ENCODE measurements at regions not wholly inside any gene's neighbourhood (a gene's known extent, or its start where the extent isn't known, plus 50 kb on each side); places are given as distances from the start of the nearest gene placed in this dataset.
"Not testable (repeated sequence)": the region's sequence is repeated elsewhere in the genome, so short reads cannot be mapped to it uniquely, and the experiment has no call there.

DNA sequence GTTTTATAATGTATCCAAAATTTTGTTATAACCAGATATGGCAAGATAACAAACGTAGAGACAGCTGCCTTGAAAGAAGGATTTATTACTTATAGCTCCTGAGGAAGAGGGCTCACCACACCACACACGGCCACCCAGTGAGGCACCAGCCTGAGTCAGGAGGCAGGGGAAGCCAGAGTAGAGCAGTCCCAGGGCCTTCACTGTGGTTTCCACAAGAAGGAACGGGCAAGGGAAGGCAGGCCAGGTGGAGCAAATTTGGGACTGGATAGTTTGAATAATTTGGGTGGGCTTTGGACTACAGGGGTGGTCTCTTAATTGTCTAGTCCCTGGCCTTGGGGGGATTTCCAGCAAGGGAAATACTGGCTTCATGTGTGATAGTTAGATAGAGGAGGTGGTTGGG is 72.5 kb downstream of the RRAGC start:
- DNase-seq (ENCODE audit: low read depth), result no peak

DNA sequence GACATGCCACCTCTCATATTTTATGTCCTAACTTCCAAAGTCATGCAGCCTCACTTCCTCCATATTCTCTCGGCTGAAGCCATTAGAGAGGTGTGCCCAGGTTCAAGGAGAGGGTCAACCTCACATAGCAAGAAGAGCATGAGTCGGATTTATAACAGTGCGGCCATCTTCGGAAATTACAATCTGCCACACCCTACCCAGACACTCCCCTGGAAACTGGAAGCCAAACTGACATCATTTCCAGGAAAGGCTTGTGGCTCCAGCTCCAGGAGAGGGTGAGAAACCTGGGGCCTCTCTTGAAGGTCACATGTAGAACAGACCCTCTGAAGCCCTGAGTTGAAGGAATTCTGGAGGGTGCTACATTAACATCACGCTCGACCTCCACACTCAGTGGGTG is 73.5 kb downstream of the RRAGC start:
- no peak for DNase-seq (ENCODE audit: low read depth)

DNA sequence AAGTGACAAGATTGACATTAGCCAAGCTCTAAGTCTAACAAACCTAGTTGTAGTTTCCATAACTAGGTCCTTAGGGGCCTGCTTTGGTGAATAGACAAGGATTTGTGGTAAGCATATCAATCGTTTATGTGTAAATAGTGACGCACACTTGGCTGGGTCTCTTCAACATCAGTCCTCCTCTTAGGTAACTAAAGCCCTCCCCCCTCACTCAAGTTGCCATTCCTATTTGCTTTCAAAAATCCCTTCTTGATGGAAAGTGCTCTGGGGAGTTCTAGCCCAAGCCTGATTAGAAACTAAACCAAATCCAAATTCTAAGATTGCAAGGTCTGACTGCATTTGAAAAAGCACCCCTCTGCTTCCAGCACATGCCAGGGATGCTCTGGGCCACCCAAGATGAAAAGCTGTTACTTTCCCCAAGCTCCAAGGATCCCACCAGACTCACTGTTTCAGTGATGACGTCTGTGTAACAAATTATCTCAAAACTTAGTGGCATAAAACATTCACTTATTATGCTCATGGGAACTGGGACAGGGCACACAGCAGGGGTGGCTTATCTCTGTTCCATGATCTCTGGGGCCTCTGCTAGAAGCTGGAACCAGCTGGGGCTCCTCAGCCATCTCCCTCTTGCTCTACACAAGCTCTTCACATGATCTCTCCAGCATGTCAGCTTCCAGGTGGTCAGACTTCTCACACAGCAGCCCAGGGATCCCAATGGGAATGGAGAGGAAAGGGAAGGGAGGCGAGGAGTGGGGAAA is 74.1 kb downstream of the RRAGC start:
- DNase-seq (ENCODE audit: low read depth), result no peak

DNA sequence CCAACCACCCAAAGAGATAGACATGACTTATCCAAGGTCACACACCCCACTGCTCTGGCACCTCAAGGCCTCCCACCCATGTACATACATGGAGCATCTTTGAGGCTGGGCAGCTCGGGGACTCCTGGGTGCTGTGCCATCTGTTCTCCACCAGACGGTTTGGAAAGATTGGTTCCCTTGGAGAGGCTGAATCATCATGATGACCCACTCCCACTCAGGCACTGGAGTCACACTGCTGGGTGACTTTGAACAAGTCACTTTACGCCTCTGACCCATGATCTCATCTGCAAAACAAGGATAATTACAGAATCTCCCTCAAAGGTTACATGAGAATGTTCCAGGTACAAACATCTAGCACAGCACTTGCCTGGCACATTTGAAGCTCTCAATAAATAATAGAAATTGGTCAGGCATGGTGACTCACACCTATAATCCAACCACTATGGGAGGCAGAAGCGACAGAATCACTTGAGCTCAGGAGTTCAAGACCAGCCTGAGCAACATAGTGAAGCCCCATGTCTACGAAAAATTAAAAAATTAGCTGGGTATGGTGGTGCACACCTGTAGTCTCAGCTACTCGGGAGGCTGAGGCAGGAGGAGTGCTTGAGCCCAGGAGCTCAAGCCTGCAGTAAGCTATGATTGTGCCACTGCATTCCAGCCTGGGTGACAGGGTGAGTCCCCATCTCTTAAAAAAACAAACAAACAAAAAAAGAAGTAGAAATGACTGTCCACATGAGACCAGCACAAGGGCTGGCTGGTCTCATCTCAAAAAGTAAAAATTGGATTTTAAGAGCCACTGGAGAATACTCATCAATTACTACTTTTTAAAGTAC is 74.9 kb downstream of the RRAGC start:
- no peak for DNase-seq (ENCODE audit: low read depth)

DNA sequence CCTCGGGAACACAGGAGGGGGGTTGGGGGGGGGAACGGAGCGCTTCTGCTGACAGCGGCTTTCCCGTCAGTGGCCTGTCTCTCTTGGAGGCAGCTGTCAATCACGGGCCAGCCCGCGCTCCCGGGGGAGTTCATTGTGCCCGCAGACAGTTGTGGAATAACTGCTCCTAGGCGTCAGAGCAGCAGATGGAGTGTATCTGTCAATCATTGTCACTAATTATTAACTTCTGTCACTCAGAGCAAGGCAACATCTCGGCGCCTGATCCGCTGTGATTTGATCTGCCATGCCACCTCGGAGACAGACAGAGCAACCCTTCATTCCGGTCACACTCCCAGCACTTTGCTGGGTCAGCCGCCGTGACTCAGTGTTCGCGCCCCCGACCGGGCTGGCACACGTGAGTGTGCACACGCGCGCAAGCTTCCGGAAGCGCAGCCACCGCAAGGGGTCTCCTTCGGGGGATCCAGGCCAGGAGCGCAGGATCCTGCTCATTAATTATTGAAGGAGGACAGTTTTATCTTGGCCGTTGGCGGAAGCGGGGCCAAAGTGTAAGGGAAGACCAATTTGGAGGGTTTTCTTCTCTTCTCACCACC is 75.8 kb downstream of the RRAGC start:
- DNase-seq (ENCODE audit: low read depth), result no peak

DNA sequence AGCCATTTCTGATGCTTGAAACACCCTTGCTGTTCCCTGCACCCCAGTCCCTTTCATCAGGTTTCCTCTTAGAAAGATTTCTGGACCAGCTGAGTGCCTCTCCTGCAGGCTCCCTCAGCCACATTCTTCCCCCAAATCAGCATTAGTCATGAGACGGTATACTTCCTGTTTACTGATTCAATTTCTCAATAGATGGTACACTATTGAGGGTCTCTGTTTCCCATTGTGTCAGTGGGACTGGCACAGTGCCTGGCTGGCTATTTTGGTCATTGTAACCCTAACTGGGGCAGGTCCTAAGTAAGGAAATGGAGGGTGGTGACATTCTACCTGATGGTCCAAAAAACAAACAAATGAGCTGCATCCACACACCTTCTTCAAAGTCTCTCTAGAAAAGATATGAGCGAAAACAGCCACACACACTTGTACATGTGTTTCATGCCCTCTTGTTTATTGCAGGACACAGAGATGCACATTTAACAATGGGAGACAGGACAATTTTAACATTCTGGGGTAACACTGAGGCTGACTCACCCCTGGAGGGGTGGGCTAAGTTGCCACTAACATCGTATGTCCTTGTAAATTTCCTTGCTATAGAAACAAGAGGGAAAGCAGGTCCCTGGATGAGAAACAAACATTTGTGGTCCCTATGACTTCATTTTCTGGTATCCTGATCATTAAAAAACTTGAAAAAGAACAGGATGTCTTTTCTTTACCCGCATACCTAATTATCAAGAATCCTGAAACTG is 77.5 kb downstream of the RRAGC start:
- no peak for DNase-seq (ENCODE audit: low read depth)

DNA sequence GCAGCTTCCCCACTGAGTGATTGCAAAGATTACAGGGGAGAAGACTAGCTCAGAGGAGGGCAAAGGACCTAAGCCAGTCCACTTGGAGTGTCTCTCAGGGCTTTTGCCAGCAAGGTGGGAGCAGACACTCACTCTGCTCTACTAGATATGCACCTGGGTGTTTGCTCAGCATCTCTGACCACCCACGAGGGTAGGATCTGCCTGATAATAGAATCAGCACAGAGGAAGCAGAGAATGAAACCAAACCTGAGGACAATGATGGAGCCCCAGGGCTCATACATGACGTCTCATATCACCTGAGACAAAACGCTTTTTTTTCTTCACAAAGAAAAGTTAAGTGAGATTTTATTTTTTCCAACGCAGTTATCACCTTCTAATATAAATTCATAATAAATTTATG is 79.4 kb downstream of the RRAGC start:
- DNase-seq (ENCODE audit: low read depth), result no peak

DNA sequence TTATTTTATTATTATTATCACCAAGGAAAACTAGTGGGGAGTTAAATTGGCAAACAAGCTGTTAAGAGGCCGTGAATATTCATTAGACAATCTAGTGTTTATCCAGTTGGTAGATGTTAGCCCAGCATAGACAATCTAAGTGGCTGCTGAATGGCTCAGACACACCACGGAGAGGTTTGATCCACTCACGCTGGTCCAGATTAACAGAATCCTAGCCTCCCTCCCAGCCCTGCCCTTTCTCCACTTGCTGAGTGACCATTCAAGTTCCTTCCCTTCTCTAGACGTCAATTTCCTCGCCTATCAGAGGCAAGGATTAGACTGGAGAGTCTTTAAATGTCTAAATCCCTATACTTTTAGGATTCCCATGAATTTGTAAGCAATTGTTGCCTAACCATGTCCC is 80.1 kb downstream of the RRAGC start:
- DNase-seq (ENCODE audit: low read depth), result no peak

DNA sequence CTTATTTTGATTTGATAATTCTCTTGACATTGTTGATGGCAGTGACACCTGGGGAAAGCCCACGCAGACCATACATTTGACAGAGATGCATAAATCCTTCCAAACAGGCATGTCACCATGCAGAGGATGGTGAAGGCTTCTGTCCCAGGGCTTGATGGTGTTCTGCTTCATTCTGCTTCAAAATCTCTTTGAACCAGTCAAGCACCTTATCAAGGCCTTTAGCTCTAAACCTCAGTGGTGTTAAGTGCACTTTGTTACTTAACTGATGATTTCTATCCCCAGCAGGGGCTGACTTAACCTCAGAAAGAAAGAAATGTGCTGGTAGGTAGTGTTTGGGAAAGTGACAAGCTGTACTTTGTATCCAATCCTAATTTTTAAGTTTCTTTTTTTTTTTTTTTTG is 81.1 kb downstream of the RRAGC start:
- DNase-seq (ENCODE audit: low read depth), result no peak

DNA sequence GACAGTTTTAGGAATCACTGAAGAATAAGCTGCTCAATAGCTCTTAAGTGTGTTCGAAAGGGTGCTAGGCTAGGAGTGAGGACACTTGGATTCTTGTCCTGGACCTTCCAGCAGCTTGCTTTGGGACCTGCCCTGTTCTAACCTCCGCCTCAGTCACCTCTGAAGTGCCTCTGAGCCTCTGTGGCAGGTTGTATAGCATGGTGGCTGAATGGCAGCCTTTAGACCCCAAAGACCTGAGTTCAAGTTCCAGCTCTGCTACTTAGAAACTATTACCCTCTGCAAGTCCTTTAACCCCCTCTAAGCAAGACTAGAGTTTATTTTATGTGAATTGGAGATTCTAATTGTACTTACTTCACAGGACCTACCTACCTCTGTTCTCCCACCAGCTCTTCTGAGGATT is 81.5 kb downstream of the RRAGC start:
- no peak for DNase-seq (ENCODE audit: low read depth)

DNA sequence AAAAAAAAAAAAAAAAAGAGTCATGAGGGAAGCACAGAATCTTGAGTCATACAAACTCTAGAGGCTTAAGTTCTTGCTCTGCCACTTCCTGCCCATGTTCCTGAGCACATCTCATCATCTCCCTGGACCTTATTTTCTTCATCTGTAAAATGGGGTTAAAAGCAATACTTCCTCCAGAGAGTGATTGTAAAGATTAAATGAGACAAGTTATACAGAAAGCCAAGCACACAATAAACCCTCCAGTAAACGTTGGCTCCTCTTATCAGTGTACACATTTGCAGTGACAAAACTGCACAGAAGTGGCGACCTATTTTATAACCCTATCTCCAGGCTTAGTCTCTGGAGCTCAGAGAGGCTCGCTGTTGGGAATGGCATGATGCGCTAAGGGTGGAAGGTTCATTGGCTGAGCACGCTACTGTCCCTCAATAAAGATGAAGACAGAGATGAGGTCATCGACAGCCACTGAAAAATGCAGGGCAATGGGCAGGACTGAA is 82.1 kb downstream of the RRAGC start:
- no peak for DNase-seq (ENCODE audit: low read depth)

DNA sequence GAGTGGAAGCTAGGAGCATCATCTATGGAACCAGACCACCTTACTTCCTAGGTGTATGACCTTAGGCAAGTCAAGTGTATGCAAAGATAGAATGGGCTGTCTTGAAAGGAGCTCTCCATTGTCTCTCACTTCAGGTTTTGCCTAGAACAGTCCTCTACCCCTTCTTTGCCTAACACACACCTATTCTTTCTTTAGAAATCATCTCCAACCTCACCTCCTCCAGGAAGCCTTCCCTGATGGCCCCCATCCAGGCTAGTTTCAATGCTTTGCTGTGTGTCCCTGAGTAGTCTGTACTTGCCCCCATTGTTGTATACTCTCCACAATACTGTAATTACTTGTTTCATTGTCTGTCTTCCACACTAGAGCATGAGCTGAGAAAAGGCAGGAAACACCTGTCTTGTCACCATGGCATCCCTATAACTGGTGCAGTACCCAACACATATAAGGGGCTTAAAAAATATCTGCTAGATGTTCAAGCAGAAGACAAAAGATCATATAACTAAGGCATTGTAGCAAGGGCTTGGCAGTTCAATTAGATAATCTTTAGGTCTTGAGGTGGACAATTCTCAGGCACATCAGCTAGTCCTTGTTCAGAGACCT is 83.0 kb downstream of the RRAGC start:
- DNase-seq (ENCODE audit: low read depth), result no peak

DNA sequence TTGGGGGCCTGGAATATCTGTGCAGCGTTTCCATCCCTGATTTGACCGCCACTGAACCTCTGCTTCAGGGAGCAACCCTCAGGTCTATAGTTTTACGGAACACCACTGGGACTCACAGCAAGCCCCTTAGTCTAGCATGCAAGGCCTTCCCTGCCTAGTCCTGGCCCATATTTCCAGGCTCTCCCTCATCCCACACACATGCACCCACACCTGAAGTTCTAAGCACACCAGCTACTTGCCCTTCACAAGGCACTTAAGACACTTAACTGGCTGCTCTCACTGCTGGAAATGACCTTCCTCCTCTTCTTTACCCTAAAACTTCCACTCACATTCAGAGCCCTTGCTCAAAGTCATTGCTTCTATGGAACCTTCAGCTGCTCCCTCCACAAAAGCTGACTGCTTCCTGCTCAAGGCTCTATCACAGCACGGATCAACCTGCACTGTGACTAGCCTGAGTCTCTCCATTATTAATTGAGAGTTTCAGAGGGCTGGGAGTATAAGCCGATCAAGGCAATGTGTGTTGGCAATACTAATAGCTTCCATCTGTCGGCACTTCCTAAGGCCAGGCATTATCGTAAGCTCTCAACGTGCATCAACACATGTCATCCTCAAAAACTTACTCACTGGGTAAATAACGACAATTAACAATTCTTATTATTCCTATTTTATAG is 84.3 kb downstream of the RRAGC start:
- no peak for DNase-seq (ENCODE audit: low read depth)

DNA sequence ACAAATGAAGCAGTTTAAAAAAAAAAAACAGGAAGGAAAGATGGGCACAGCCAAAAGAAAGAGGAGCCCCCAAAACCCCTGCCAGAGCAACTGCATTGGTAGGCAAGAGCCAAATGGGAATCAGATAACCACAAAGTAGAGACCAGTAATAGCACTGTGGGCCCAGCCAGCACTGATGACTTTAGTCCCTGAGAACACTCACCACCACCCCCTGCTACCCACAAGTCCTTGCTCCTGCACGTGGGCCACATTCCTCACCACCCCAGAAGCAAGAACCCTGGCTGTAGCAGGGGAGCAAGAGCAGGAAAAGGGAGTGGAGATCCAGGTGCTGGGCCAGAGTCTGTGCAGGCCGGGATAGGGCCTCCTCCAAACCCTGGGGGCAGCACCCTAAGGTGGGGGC is 86.1 kb downstream of the RRAGC start:
- DNase-seq (ENCODE audit: low read depth), result no peak

DNA sequence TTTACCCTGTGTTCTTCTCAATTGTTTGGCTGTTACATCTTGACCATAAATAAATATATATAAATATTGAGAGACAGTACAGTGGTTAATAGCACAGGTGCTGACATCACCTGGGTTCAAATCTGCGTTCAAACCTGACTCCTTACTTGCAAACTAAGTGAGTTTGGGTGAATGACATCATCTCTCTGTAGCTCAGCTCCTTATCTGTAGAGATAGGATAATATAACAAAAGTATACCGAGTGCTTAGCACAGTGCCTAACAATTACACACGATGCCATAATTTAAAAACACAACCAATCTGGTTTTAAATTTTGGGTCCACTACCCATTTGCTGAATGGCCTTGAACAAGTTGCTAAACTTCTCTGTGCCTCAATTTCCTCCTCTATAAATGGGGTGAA is 86.6 kb downstream of the RRAGC start:
- DNase-seq (ENCODE audit: low read depth), result no peak

DNA sequence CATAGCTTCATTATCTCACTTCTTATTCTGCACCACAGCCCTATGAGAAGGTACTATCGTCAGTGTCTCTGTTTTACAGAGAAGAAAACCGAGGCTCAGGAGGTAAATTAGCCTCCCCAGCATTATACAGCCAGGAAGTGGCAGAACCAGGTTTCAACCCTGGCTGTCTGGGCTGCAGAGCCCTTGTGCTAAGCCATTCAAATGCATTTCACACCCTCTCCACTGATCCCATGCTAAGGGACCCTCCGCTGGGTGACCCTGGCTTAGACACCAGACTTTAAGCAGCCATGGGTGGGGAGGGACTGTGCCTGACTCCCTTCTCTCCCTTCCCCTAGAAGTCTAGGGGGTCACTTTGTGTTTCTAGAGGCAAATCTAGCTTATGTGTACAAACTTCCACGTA is 87.5 kb downstream of the RRAGC start:
- DNase-seq (ENCODE audit: low read depth), result no peak

DNA sequence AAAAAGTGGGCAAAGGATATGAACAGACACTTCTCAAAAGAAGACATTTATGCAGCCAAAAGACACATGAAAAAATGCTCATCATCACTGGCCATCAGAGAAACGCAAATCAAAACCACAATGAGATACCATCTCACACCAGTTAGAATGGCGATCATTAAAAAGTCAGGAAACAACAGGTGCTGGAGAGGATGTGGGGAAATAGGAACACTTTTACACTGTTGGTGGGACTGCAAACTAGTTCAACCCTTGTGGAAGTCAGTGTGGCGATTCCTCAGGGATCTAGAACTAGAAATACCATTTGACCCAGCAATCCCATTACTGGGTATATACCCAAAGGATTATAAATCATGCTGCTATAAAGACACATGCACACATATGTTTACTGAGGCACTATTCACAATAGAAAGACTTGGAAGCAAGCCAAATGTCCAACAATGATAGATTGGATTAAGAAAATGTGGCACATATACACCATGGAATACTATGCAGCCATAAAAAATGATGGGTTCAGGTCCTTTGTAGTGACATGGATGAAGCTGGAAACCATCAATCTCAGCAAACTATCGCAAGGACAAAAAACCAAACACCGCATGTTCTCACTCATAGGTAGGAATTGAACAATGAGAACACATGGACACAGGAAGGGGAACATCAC is 88.9 kb downstream of the RRAGC start:
- DNase-seq (ENCODE audit: low read depth), result not testable (repeated sequence)

DNA sequence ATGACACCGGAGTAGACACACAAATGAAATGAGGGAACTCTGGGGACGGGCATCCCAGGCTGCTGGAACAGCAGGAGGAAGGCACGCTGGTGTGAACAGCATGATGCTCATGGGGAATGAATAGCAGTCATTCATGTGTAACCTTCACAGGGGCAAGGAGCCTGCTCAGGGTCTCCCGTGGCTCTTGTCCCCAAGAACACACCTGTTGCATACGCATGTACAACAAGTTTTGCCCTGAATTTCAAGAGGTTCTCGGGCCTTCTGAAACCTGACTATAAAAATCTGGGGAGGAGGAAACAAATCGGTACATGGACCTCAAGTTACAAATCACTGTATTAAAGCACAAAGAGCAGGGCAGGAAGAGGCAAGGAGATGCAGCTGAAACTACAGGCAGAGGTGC is 93.4 kb downstream of the RRAGC start:
- DNase-seq (ENCODE audit: low read depth), result no peak

DNA sequence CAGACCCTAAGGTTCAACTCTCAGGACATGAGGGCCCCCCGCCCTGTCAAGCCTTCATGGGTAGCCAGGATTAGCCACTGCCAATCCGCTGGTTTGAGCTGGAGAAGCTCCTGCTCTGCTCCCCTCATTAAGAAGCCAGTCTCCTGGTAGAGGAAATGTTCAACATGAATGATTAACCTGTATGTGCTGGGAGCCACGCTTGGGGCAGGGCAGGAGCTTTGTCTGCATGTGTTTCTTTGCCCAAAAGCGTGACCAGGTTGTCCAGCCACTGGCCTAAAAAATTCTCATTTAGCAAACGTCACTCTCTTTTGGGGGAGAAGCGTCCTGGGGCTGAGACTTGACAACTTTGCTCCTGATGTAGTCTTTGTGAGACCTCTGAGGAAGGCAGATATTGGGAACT is 96.5 kb downstream of the RRAGC start:
- no peak for DNase-seq (ENCODE audit: low read depth)

DNA sequence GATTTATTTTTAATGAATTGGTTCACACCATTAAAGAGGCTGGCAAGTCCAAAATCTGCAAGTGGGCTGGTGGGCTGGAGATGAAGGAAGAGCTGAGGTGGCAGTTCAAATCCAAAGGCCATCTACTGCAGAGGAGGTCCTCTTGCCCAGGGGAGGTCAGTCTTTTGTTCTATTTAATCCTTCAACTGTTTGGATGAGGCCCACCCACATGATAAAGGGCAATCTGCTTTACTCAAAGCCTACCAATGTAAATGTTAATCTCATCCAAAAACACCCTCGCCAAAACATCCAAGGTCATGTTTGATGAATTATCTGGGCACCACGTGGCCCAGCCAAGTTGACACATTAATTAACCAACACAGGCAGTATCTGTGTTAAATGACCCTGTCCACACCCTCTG is 99.0 kb downstream of the RRAGC start:
- no peak for DNase-seq (ENCODE audit: low read depth)

DNA sequence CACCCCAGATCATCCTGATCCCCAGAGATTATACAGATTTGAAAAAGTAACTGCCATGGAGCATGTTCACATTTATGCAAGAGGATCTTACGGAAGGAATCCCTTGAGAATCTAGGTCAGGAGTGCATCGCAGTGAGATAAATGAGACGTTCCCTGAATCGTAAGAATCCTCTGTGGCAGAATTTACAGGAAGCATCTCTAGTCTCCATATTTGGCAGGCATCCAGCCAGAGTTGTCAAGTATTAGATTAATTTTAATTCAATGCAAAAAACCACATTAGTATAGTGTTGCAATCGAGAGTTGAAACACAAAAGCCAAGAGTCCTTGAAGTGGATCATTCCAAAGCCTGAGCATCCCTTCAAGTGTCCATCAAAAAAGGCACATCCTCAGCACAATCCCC is 100.8 kb downstream of the RRAGC start:
- no peak for DNase-seq (ENCODE audit: low read depth)
